Spleen (tissue), 7 donors: ENCODE measurements at regions not wholly inside any gene's neighbourhood (a gene's known extent, or its start where the extent isn't known, plus 50 kb on each side); places are given as distances from the start of the nearest gene placed in this dataset.

ENCODE experiments used
- CTCF ChIP-seq, 11 experiments: fragments of 200-600 bp in 7 of 11; fragments of 450-650 bp in 4 of 11; sonication (generic) in 4 of 11; IDR thresholded peaks in 8 of 11; conservative IDR thresholded peaks in 3 of 11; 1 replicate in 7 of 11; 2 replicates in 4 of 11; pipeline versions ENCODE4 v1.4.0 to v1.8.0; 2016 to 2021; ENCODE audit warnings: antibody characterized with exemption in 11 of 11, inconsistent platforms in 4 of 11, mild to moderate bottlenecking in 1 of 11
- POLR2A ChIP-seq, 3 donors: fragments of 450-650 bp; IDR thresholded peaks; one replicate each; pipeline ENCODE4 v1.5.1; 2017; ENCODE audit warnings: antibody characterized with exemption in 3 of 3, mild to moderate bottlenecking in 1 of 3
- donor health status: DM: no; HTN: no; CAD: no; lungs with moderate emphysema.
- donor health status: DM: no; HTN: no; CAD: no.
- donor health status: DM: no; HTN: no; CAD: no.

GRCh38 chr13:107764046-107764445 lies 451.3 kb downstream of the LIG4 start:
- TF ChIP-seq CTCF (IDR thresholded peaks at IDR 0.05 in 8 of 11, conservative IDR thresholded peaks at IDR 0.05 in 3 of 11) (no peak), POLR2A (IDR thresholded peaks at IDR 0.05) (no peak)
